Choroid plexus epithelial cell (primary cell): ENCODE measurements at regions not wholly inside any gene's neighbourhood (a gene's known extent, or its start where the extent isn't known, plus 50 kb on each side); places are given as distances from the start of the nearest gene placed in this dataset.

ENCODE experiments used
- DNase-seq: peaks from one replicate; pipeline ENCODE4 v3.0.0-alpha.2; 2010; ENCODE audit warnings: low read depth
- H3K4me3 ChIP-seq: 2 replicates; pipeline ENCODE4 v1.5.1; 2011; ENCODE audit warnings: low read depth, mild to moderate bottlenecking, control low read depth, low read length, moderate library complexity
- CTCF ChIP-seq: conservative IDR thresholded peaks from 2 replicates; pipeline ENCODE4 v1.5.1; 2011; ENCODE audit warnings: low read depth, mild to moderate bottlenecking, control low read depth, inconsistent platforms, low read length, moderate library complexity

GRCh38 chr14:27409944-27410343, 812.1 kb upstream of the NOVA1 start:
- no peak for TF ChIP-seq CTCF
- H3K4me3 ChIP-seq = no peak overlapping the region
- no peak for DNase-seq

- DNase-seq = no peak
- TF ChIP-seq CTCF = no peak
Measured at GRCh38 chr14:27410981-27411380, 813.1 kb upstream of the NOVA1 start.

GRCh38 chr14:27427796-27428195, 830.0 kb upstream of the NOVA1 start:
- H3K4me3 ChIP-seq = no peak overlapping the region
- TF ChIP-seq CTCF = no peak
- DNase-seq = peak; percentile 49

More at GRCh38 chr14:27410981-27411380, 813.1 kb upstream of the NOVA1 start:
- H3K4me3 ChIP-seq = no peak overlapping the region

DNA sequence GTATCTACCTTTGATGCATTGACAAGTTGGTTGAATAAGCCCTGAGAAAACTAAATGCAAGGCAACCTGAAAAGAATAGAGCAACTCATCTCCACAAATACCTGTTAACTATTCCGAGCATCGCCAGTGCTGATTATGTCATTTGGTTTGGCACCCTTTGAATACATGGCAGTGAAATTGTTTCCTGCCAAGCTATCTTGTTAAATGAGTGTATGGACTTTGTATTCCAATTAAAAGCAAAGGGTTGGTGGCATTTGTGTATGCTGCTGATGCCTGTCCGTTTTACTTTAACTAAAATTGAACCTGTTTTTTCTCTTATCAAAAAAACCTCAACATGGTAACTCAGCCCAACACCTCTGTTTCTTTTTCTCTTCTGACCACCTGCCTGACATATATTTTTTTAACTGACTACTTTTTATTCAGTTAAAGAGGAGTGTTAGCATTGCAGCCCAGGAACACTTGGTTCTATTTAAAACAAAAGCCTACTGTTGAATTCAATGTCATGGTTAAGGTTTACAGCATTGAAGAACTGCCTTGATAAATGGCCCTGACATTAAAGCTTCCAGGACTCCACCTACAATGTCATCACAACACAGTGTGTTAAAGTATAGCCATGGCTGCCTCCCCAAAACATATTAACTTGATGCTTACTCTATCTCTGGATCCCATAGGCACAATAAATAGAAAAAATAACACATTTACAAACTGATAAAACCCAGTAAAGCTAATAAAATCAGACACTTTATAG, 838.3 kb upstream of the NOVA1 start:
- no peak for TF ChIP-seq CTCF
- H3K4me3 ChIP-seq = no peak overlapping the region
- DNase-seq = no peak

DNA sequence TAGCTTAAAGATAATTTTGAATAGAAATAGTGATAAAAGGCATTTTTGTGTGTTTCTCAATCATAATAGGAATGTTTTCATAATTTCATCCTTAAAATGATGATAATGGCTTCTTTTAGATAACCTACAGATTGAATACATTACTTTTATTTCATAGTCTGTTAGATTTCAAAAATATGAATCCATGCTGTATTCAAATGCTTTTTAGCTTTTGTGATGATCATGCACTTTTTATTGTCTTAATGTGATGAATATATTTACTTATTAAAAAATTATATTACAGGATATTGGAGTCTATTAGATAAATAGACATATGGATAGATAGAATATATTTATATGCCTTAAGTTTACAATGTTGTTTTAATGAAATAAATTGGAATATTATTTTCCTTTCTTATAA, 886.8 kb upstream of the NOVA1 start:
- TF ChIP-seq CTCF = no peak
- H3K4me3 ChIP-seq = no peak overlapping the region
- no peak for DNase-seq

- DNase-seq = no peak
- no peak overlapping the region for H3K4me3 ChIP-seq
Measured at GRCh38 chr14:27485193-27485592, 887.4 kb upstream of the NOVA1 start.

More at GRCh38 chr14:27485193-27485592, 887.4 kb upstream of the NOVA1 start:
- TF ChIP-seq CTCF = no peak
